ENCODE measurements at regions not wholly inside any gene's neighbourhood (a gene's known extent, or its start where the extent isn't known, plus 50 kb on each side); places are given as distances from the start of the nearest gene placed in this dataset.

GRCh38 chr10:113354711-113355110, 198.1 kb upstream of the HABP2 start:
- TF ChIP-seq, protein P1, sequence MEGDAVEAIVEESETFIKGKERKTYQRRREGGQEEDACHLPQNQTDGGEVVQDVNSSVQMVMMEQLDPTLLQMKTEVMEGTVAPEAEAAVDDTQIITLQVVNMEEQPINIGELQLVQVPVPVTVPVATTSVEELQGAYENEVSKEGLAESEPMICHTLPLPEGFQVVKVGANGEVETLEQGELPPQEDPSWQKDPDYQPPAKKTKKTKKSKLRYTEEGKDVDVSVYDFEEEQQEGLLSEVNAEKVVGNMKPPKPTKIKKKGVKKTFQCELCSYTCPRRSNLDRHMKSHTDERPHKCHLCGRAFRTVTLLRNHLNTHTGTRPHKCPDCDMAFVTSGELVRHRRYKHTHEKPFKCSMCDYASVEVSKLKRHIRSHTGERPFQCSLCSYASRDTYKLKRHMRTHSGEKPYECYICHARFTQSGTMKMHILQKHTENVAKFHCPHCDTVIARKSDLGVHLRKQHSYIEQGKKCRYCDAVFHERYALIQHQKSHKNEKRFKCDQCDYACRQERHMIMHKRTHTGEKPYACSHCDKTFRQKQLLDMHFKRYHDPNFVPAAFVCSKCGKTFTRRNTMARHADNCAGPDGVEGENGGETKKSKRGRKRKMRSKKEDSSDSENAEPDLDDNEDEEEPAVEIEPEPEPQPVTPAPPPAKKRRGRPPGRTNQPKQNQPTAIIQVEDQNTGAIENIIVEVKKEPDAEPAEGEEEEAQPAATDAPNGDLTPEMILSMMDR (IDR thresholded peaks at IDR 0.05; ENCODE audit: low read depth, low read length) = no peak
- TF ChIP-seq EZH2phosphoT487 (IDR thresholded peaks at IDR 0.05; ENCODE audit: low read depth) = no peak

Measured in OCI-LY3 (cell line).